Spleen (tissue), 11 donors: ENCODE measurements at regions not wholly inside any gene's neighbourhood (a gene's known extent, or its start where the extent isn't known, plus 50 kb on each side); places are given as distances from the start of the nearest gene placed in this dataset.
"Not testable (repeated sequence)": the region's sequence is repeated elsewhere in the genome, so short reads cannot be mapped to it uniquely, and the experiment has no call there.

Experiments used
- DNase-seq: peaks from one replicate; pipeline ENCODE4 v3.0.0-alpha.2; 2020
- H3K27ac ChIP-seq, 8 donors: fragments of 200-600 bp; sonication (generic) in 7 of 8; 1 replicate in 4 of 8; 2 replicates in 4 of 8; pipeline versions ENCODE4 v1.5.0 to v1.8.0; 2016 to 2021; ENCODE audit warnings: inconsistent platforms in 4 of 8, mild to moderate bottlenecking in 4 of 8, moderate library complexity in 1 of 8
- H3K27me3 ChIP-seq, 7 donors: fragments of 200-600 bp; sonication (generic) in 6 of 7; replicated peaks in 1 of 7; 1 replicate in 4 of 7; 2 replicates in 3 of 7; pipeline versions ENCODE4 v1.5.0 to v1.8.0; 2016 to 2021; ENCODE audit warnings: inconsistent platforms in 3 of 7, mild to moderate bottlenecking in 1 of 7
- H3K36me3 ChIP-seq, 6 donors: fragments of 200-600 bp; sonication (generic) in 5 of 6; 1 replicate in 4 of 6; 2 replicates in 2 of 6; pipeline versions ENCODE4 v1.5.0 to v1.8.0; 2016 to 2021; ENCODE audit warnings: inconsistent platforms in 2 of 6
- H3K4me1 ChIP-seq, 6 donors: fragments of 200-600 bp; sonication (generic) in 5 of 6; 1 replicate in 3 of 6; 2 replicates in 3 of 6; pipeline versions ENCODE4 v1.5.0 to v1.8.0; 2016 to 2021; ENCODE audit warnings: inconsistent platforms in 3 of 6
- H3K4me3 ChIP-seq, 8 donors: fragments of 200-600 bp; sonication (generic) in 7 of 8; 1 replicate in 4 of 8; 2 replicates in 4 of 8; pipeline versions ENCODE4 v1.5.0 to v1.8.0; 2016 to 2021; ENCODE audit warnings: inconsistent platforms in 4 of 8, mild to moderate bottlenecking in 4 of 8, moderate library complexity in 2 of 8
- H3K9me3 ChIP-seq, 8 donors: fragments of 200-600 bp; sonication (generic) in 7 of 8; 1 replicate in 4 of 8; 2 replicates in 4 of 8; pipeline versions ENCODE4 v1.5.0 to v1.8.0; 2016 to 2021; ENCODE audit warnings: inconsistent platforms in 4 of 8
- WGBS, 5 donors: extraction: QIAGEN DNeasy Blood & Tissue Kit in 3 of 5; methylation state at CpG; one replicate each; pipeline versions ENCODE4 v1.1.5 to v1.1.7; 2013 to 2018; 5-methylcytosine and 5-hydroxymethylcytosine counted together
- intact Hi-C: fragments of 100-400 bp; cut with DNase I; formaldehyde crosslinking; loops from one replicate; pipeline ENCODE4 v1.15.0; 2023; ENCODE audit warnings: low total_unique reads
- donor health status: healthy with polysubstance abuse.
- donor health status: DM: no; HTN: no; CAD: no; lungs with moderate emphysema.
- donor health status: DM: no; HTN: no; CAD: no.
- donor health status: Bipolar disorder and iron deficiency.
- donor health status: healthy.
- donor health status: DM: no; HTN: no; CAD: no.
- donor health status: DM: yes; HTN: yes; CAD: no.

GRCh38 chr2:110333114-110334095 lies 121.1 kb upstream of the MTLN start:
- H3K9me3 ChIP-seq, H3K27ac ChIP-seq, H3K4me3 ChIP-seq, intact Hi-C loops, H3K36me3 ChIP-seq, H3K27me3 ChIP-seq, H3K4me1 ChIP-seq: not testable (repeated sequence)
- peak; percentile 56 for DNase-seq
- WGBS, 5 donors = 85 to 96% (median 88%) methylated on average over 3 to 8 of the region's 18 CpGs

- intact Hi-C loops, H3K4me1 ChIP-seq, H3K27ac ChIP-seq, H3K27me3 ChIP-seq, H3K36me3 ChIP-seq, H3K4me3 ChIP-seq, H3K9me3 ChIP-seq: not testable (repeated sequence)
- WGBS, 5 donors = 89 to 100% (median 89%) methylated on average over 2 to 8 of the region's 10 CpGs
- peak; percentile 29 for DNase-seq
Measured at GRCh38 chr2:110331625-110332024, 119.3 kb upstream of the MTLN start.

DNA sequence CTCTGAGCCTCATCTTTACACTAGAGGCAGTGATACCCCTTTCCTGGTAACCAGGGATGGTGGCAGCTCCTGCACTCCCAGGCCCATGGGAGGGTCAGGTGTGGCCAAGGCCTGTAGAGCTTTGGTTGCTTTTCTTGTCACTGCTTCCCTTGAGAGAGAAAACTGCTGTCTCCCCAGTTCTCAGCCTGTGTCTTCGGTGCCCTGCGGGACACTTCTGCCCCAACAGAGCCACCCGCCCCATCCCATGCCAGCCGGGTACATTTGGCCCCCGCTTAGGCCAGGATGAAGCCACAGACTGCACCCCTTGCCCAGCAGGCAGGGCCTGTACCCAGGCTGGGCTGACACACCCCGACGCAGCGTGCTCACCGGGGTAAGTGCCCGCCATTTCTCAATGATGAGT lies 117.4 kb upstream of the MTLN start:
- 85 to 99% (median 96%) methylated on average over 4 to 5 of the region's 10 CpGs for WGBS, 5 donors
- H3K4me3 ChIP-seq, H3K27me3 ChIP-seq, H3K36me3 ChIP-seq, H3K27ac ChIP-seq, intact Hi-C loops, H3K9me3 ChIP-seq, H3K4me1 ChIP-seq: not testable (repeated sequence)
- DNase-seq = peak; percentile 18

GRCh38 chr2:110329158-110329557 lies 116.8 kb upstream of the MTLN start:
- 69 to 78% (median 73%) methylated on average over 5 of the region's 7 CpGs for WGBS, 5 donors
- H3K9me3 ChIP-seq, H3K4me3 ChIP-seq, H3K36me3 ChIP-seq, intact Hi-C loops, H3K27me3 ChIP-seq, H3K27ac ChIP-seq, H3K4me1 ChIP-seq: not testable (repeated sequence)
- peak; percentile 43 for DNase-seq

DNA sequence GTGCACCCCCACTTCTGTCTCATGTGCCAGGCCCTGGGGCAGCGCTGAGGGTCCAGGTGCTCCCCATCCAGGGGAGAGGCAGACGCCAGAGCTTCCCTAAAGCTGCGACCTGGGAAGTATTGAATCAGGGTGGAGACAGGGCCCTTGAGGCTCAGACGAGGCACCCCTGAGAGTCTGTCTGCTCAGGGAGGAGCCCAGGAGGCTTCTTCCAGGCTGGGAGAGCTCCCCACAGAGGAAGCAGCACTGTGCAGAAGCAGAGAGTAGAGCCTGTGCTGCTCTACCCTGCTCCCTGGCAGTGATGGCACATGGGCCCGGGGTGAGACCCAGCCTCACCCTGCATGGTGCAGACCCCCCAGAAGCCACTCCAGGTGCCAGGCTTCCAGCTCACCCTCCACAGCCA lies 116.3 kb upstream of the MTLN start:
- H3K27ac ChIP-seq, H3K4me1 ChIP-seq, H3K4me3 ChIP-seq, H3K27me3 ChIP-seq, H3K9me3 ChIP-seq, intact Hi-C loops, H3K36me3 ChIP-seq: not testable (repeated sequence)
- WGBS, 5 donors = 75 to 94% (median 80%) methylated on average over 4 to 5 of the region's 5 CpGs
- peak; percentile 43 for DNase-seq

- H3K4me1 ChIP-seq, H3K27me3 ChIP-seq, H3K27ac ChIP-seq, intact Hi-C loops, H3K4me3 ChIP-seq, H3K9me3 ChIP-seq, H3K36me3 ChIP-seq, DNase-seq: not testable (repeated sequence)
- no CpG with 5 or more reads among the region's 4 CpGs for WGBS, 5 donors
Measured at GRCh38 chr2:110323832-110324231, 111.5 kb upstream of the MTLN start.

DNA sequence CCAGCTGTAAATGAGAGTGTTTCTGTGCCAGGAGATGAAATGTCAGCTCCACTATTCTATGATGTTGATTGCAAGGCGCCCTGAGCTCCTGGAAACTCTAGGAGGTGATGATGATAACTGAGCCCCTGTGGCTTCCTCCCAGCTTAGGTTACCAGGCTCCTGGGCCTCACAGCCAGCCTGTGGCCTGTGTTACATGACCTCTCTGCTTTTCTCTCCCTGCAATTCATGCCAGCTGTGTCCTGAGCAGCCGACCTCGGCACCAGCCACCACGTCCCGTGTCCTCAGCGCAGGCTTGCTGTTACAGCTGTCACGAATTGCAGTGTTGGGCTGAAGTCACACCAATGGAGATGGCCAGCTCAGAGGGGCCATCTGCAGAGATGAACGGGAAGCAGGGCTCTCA lies 110.2 kb upstream of the MTLN start:
- H3K4me1 ChIP-seq, H3K27ac ChIP-seq, intact Hi-C loops, DNase-seq, H3K4me3 ChIP-seq, H3K27me3 ChIP-seq, H3K36me3 ChIP-seq, H3K9me3 ChIP-seq: not testable (repeated sequence)
- WGBS, 5 donors = no CpG with 5 or more reads among the region's 8 CpGs

GRCh38 chr2:110320834-110321563 lies 108.7 kb upstream of the MTLN start:
- DNase-seq, H3K9me3 ChIP-seq, H3K27me3 ChIP-seq, H3K27ac ChIP-seq, H3K4me3 ChIP-seq, intact Hi-C loops, H3K4me1 ChIP-seq, H3K36me3 ChIP-seq: not testable (repeated sequence)
- no CpG with 5 or more reads among the region's 10 CpGs for WGBS, 5 donors

DNA sequence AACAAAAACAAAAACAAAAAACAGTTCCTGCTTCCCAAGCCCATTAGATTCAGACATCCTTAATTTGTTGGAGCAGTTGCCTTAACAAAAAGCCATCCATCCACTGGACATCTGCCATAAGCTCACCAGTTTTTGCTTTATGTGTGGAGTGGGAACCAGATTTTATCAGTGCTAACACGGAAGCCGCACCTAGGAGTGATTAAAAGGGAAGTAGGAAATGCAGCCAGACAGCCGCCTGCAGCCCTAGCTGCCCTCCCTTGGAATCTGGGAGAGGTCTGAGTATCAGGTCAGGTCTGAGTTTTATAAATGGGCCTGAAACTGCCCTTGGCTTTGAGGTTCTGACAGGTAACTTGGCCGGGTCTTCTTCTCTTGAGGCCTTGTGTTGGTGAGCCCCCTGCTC lies 106.6 kb upstream of the MTLN start:
- H3K9me3 ChIP-seq, H3K4me1 ChIP-seq, intact Hi-C loops, H3K36me3 ChIP-seq, DNase-seq, H3K27me3 ChIP-seq, H3K4me3 ChIP-seq, H3K27ac ChIP-seq: not testable (repeated sequence)
- no CpG with 5 or more reads among the region's 4 CpGs for WGBS, 5 donors

DNA sequence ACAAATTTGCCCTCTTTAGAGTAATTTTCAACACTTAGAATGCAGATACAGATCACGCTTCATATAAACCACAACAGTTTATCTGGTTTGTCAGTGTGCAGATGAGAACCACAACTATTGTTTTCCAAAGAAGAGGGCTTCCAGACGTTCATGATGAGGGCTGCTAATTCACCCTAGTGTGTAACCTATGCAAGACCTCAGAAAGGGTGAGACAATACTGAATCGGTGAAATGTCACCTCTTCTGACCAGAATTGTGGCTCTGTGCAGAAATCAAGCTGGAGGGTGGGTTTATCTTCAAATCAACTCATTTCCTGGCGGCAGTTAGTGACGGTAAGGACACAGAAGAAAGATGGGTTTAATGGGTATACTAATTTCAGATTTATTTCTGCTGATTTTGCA lies 105.0 kb upstream of the MTLN start:
- H3K27me3 ChIP-seq, H3K9me3 ChIP-seq, intact Hi-C loops, H3K4me3 ChIP-seq, H3K4me1 ChIP-seq, H3K36me3 ChIP-seq, DNase-seq, H3K27ac ChIP-seq: not testable (repeated sequence)
- WGBS, 5 donors = no CpG with 5 or more reads among the region's 5 CpGs

DNA sequence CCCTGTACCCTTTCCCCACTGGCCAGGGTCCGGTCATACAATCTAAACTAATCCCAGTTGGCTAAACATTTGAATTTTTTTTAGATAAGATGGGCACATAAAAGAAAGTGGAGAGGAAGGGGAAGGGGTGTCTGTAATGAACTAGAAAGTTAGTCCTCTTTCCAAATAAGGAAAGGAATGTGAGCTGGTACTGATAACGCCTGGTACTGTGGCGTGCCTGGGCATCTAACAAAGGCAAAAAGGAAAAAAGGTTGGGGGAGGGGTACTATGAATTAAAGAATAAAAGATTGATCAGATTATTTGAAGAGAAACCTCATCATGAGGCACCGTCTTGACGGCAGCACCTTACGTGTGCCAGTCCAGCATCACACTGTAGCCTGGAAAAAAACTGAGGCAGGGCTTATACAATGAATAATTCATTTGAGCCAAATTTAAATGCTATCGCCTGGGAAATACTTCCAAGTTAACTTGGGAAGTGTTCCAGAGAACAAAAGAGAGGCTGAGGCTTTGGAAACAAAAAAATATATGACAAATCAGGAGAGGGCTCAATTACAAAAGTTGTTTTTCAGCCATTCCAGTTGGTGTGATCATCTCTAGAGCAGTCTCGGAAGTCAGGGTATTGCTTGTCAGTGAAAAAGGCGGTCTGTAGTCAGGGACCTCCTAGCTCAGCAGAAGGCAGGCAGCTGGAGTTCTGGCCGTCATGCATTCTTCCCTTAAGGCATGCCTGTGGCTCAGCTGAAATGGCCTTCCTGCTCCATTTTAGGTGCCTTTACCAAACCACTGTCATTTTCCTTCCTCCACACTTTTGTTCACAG lies 103.9 kb upstream of the MTLN start:
- no CpG with 5 or more reads among the region's 10 CpGs for WGBS, 5 donors

More for the DNA sequence above, 103.9 kb upstream of the MTLN start:
- H3K4me1 ChIP-seq, H3K27me3 ChIP-seq, DNase-seq, H3K27ac ChIP-seq, H3K36me3 ChIP-seq, H3K4me3 ChIP-seq, H3K9me3 ChIP-seq, intact Hi-C loops: not testable (repeated sequence)
